Epithelial cell of esophagus (primary cell): ENCODE measurements at regions not wholly inside any gene's neighbourhood (a gene's known extent, or its start where the extent isn't known, plus 50 kb on each side); places are given as distances from the start of the nearest gene placed in this dataset.
A peak's percentile ranks its signal among the peaks of the same experiment; 100 is the strongest.

Experiments used
- DNase-seq: peaks from one replicate; pipeline ENCODE4 v3.0.0; 2010; ENCODE audit warnings: low read depth
- H3K4me3 ChIP-seq: 2 replicates; pipeline ENCODE4 v1.5.1; 2011; ENCODE audit warnings: mild to moderate bottlenecking, low read length, control low read depth
- CTCF ChIP-seq: IDR thresholded peaks from 2 replicates; pipeline ENCODE4 v1.5.1; 2011; ENCODE audit warnings: low read depth, mild to moderate bottlenecking, low read length, control low read depth, inconsistent platforms; ENCODE audit not compliant: insufficient read depth; ENCODE audit errors: missing control alignments

DNA sequence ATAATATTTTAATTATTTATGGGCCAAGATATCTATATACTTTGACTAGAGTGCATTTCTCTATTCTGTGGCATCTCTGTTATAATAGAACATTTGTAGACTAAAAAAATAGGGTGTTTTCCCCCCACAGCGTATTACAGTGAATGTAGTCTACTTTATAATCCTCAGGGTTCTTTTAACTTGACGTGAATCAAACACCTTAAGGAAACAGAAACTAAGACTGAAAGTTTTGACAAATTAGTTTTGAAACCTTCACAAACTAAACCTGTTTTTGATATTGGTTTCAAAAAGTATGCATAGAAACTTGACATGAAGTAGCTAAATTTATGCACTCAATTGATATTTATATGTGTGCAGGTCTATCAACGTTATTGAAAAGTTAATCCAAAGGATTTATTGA lies 1963.1 kb upstream of the TENM3 start:
- no peak for DNase-seq
- H3K4me3 ChIP-seq: no peak overlapping the region
- no peak for TF ChIP-seq CTCF

- DNase-seq: no peak
- no peak for TF ChIP-seq CTCF
- H3K4me3 ChIP-seq: no peak overlapping the region
These were observed 1962.4 kb upstream of the TENM3 start for GRCh38 chr4:180280726-180281297.

- no peak for DNase-seq
These were observed 1961.5 kb upstream of the TENM3 start for GRCh38 chr4:180281724-180282123.

GRCh38 chr4:180284267-180284666 lies 1958.9 kb upstream of the TENM3 start:
- no peak overlapping the region for H3K4me3 ChIP-seq
- no peak for DNase-seq
- no peak for TF ChIP-seq CTCF

More at GRCh38 chr4:180281724-180282123, 1961.5 kb upstream of the TENM3 start:
- TF ChIP-seq CTCF: no peak
- H3K4me3 ChIP-seq: no peak overlapping the region

GRCh38 chr4:180285796-180286195 lies 1957.4 kb upstream of the TENM3 start:
- DNase-seq: no peak
- no peak for TF ChIP-seq CTCF
- no peak overlapping the region for H3K4me3 ChIP-seq

DNA sequence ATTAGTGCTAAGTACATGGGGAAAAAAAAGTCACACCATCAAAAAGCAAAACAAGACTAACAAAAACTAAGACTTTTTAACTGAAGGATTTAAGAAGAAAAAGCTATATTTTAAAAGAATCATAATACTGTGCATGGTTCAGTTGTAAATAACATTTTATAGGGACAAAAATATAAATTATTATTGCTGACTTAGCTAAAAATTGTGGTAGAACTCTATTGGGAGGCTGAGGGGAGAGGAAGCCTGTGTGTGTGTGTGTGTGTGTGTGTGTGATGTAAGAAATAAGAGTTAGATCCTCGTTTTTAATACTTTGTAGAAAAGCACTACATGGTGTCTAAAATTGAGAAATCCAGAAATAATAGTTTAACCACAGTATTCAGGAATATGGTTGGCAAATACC lies 1950.9 kb upstream of the TENM3 start:
- H3K4me3 ChIP-seq: no peak overlapping the region
- TF ChIP-seq CTCF: no peak
- DNase-seq: no peak

DNA sequence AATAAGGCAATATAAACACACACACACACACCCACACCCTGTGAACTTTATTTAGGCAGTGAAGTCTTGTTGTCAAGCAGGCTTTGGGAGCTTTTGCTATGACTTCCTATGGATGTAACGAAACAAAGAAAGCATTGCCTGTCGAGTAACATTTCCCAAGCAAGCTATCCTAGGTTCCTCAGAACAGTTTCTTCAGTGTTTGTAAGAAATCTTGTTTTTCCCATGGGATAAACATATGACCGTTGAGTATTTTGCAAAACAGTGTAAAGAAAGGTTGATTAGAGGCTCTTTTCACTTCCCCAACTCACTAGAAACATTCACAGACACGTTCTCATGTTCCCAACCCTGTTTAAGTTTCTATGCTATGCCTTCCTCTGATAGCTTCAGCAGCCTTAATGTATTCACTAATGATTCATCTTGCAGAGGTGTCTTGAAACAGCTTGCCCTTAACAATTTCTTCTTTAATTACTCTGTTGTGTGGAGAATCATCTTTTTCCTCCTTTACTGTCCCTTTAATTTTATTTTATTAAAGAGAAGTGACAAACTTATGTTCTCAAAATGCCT lies 1947.1 kb upstream of the TENM3 start:
- H3K4me3 ChIP-seq: no peak overlapping the region

More for the DNA sequence above, 1947.1 kb upstream of the TENM3 start:
- TF ChIP-seq CTCF: no peak
- DNase-seq: peak; percentile 25
